Jurkat, Clone E6-1 (cell line): ENCODE measurements at regions not wholly inside any gene's neighbourhood (a gene's known extent, or its start where the extent isn't known, plus 50 kb on each side); places are given as distances from the start of the nearest gene placed in this dataset.

Experiments
- DNase-seq: peaks from one replicate; pipeline ENCODE4 v3.0.0-alpha.2; 2011; ENCODE audit warnings: low read depth, low spot score
- H3K4me3 ChIP-seq: 2 replicates; pipeline ENCODE4 v1.5.1; 2011; ENCODE audit warnings: mild to moderate bottlenecking, low read length, control low read depth, moderate library complexity

DNA sequence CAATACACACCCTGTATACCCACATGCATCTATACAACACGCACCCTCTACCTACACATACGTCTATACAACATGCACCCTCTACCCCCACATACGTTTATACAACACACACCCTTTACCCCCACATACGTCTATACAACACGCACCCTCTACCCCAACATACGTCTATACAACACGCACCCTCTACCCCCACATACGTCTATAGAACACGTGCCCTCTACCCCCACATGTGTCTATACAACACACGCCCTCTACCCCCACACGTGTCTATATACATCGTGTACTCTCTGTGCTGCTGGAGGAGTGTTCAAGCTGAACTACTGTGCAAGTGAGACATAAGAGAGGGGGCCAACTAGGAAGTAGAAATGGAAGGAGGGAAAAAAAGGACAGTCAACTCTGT, 621.7 kb upstream of the HS6ST1 start:
- no peak overlapping the region for H3K4me3 ChIP-seq
- DNase-seq: no peak

DNA sequence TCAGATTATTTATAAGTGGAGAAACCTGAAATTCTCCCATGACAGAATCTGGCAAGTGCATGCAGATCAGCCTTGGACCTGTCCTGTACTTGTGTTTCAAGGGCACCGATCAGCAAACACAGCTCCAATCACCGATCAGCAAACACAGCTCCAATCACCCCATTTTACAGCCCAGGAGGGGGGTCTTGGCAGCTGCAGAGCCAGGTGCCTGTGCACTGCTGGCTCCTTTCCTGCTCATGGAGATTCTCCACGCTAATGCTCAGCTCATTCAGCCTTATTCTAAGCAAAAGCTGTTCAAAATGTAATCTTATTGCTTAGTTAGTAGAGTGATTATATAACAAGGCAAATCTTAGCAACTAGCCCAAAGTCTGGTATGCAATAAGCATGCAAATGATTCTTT, 623.1 kb upstream of the HS6ST1 start:
- H3K4me3 ChIP-seq: no peak overlapping the region
- DNase-seq: no peak

DNA sequence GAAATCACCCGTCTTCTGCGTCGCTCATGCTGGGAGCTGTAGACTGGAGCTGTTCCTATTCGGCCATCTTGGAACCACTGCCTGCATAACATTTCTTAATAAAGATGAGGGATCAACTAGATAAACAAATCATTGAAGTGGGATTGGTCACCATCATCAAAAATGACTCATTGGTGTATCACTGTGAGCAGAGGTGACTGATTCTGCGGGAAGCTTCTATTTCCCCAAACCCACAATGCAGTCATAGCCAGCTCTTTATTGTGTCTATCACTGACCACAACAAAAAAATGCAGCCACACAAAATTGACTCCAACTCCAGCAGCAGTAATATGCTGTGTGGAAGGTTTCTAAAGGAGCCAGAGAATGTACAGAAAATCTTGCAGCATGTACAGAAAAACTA, 630.7 kb upstream of the HS6ST1 start:
- no peak for DNase-seq
- H3K4me3 ChIP-seq: no peak overlapping the region

DNA sequence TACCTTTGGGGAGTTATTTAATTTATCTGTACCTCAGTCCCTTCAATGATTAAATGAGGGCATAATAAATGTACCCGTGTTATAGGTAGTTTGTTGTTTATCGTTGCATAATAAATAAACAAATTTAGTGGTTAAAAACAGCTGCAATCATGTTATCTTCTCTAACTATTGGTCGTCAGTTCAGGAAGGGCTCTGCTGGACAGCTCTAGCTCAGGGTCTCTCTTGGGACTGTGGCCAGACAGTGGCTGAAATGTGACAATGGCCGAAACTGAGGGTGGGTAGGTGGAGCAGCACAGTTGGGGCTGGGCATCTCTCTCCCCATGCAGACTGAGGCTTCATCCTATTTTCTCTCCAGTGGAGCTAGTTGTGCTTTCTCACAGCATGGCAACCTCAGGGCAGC, 632.1 kb upstream of the HS6ST1 start:
- no peak overlapping the region for H3K4me3 ChIP-seq
- no peak for DNase-seq

DNA sequence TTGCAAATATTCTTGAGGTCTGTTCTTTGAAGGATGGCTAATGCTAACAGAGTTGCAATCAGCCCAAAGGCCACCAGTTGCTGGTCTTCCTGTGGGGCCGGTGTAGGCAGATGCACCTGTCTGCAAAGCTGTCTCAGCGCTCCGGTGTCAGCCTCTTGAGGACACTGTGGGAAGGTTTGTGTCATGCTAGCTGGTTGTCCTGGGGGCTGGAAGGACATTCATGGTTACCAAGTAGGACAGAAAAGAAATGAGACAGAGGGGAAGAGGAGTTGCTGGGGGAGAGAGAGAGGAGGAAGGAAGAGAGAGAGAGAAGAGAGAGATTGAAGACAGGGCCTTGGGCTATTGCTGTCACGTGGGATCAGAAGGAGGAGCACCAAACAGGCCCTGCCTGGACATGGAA, 639.6 kb upstream of the HS6ST1 start:
- no peak for DNase-seq
- H3K4me3 ChIP-seq: no peak overlapping the region

DNA sequence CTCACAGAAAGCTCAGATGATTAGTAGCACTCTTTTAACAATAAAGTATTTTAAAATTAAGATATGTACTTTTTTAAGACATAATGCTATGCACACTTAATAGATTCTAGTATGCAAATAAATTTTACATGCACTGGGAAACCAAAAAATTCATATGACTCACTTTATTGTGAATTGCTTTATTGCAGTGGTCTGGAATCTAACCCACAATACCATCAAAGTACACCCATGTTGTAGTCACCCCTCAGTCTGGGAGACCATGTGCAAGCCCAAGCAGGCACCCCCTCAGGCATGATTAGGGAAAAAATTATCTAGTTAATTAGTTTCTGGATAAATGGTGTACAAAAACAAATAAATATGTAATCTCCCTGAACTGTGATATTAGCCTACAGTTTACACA, 649.0 kb upstream of the HS6ST1 start:
- no peak overlapping the region for H3K4me3 ChIP-seq
- DNase-seq: no peak

DNA sequence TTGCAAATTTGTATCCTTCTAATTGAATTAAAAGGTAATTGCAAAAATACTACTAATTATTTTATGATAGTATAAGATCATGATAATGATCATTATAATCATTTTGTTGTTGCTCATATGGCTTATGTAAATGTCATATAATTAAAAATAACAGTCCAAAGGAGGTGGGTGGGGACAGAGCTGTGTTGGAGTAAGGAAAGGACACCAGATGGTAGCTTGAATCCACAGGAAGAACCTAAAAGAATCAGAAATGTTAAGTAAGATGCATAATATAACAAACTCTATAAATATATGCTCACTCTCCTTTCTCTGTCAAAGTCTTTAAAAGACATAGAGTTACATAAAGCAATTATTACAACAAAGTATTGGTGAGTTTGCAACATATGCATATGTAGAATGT, 650.7 kb upstream of the HS6ST1 start:
- H3K4me3 ChIP-seq: no peak overlapping the region
- DNase-seq: no peak

DNA sequence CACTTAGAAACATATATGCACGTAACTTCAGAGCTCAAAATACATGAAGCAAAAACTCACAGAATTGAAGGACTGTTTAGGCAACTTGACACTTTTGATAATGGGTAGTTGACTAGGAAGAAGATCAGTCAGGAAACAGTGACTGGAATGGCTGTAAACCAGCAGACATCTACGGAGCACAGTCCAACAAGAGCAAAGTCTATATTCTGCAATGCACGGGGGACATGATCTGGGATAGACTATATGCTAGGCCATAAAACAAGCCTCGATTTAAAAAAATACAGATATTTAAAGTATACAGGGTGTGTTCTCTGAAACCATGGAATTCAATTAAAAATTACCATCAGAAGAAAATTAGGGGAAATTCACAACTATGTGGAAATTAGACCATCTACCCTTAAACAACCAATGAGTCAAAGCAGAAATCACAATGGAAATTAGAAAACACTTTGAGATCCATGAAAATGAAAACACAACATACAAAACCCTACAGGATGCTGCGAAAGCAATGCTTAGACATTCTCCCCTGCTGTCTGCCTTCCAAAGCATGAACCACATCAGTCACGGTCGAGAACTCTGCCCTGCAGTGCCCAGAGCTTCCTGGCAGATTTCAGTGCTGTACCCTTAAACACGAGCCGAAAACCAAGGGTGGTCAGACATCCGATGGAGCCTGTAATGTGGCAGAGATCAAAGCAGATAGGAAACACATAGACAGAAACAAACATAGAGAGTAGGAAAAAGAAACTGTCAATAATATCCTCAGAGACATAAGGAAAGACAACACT, 651.9 kb upstream of the HS6ST1 start:
- DNase-seq: peak; percentile 58
- H3K4me3 ChIP-seq: no peak overlapping the region

DNA sequence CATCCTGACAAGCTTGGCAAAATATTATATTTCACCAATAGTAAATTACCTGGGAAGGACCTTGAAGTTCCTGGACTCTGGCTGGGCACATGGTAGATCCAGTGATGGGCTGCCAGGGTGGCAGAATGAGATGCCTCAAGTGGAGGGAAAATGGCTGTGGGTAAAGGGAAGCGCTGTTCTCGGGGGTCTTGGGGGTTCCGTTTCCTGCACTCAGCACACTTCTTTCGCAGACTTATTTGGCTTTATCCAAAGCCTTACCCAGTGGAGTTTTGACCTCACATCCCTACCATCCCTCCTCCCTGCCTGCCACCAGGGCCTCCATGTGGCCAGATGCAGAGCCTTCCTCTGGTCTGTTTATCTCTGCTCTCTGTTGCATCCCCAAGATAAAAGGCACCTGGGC, 654.9 kb upstream of the HS6ST1 start:
- no peak for DNase-seq
- H3K4me3 ChIP-seq: no peak overlapping the region

DNA sequence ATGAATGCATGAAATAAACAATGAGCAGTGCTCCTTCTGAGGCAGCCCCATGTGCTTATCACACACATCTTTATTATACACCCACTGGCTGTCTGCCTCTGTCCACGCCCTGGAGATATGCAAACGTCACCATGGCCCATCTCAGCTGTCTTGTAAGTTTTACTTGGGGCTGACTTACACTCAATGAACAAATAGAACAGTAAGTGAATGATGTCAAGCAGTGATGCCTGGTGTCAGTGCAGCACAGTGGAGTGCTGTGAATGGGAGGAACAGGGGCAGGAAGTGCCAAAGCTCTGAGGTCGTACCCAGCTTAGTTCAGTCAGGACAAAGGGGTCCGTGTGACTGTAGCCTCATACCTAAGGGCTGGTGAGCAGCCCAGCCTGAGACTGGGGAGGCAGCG, 659.5 kb upstream of the HS6ST1 start:
- no peak overlapping the region for H3K4me3 ChIP-seq
- no peak for DNase-seq

DNA sequence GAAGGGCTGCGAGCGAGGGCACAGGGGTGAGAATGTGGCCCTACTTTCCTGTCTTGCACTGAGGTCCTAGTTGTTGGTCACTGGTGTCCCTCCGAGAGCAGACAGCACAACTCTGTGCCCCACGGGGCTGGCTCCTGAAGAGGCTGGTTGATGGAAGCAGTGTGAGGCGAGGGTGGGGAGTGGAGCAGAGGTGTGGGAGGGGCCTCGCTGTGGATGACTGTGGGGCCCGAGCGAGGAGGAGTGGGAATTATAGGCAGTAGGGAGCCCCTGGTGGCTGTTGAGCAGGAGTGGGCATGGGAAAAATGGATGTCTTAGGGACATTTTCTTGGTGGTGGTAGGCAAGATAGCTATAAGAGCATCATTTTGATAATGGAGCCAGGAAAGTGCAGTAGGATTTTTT, 660.5 kb upstream of the HS6ST1 start:
- DNase-seq: no peak
- H3K4me3 ChIP-seq: no peak overlapping the region

DNA sequence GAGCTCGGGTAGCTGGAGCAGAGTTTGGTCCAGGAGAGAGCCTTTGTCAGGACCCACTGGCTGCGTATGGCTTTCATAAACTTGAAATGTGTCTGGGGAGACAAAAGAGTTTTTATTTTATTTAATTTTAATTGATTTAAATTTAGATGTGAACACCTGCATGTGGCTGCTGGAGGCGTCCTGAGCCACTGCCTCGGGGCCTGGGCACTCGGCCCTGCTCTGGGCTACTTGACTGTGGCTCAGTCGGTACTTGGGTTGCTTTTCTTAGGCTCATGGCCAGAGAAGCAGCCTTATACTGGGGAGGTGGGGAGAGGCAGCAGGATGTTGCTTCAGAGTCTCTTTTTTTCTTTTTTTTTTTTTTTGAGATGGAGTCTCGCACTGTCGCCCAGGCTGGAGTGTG, 661.8 kb upstream of the HS6ST1 start:
- H3K4me3 ChIP-seq: no peak overlapping the region
- DNase-seq: no peak

DNA sequence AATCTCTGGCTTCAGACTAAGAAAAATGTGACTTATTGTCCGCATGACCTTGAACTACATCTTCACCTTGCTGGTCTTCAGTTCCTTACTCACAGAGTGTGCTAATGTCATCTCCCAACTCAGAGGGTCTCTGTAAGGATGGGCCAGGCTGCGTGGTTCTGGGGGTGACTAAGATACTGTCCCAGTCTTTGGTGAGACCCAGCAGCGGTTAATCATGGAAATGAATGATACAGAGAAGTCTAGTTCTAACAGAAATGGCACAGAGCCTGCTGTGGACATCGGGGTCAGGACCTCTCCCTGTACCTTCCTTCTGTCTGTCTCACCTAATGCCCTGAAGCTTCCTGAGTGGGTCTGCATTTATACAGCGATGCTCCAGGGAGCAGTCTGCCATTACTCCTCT, 662.7 kb upstream of the HS6ST1 start:
- no peak for DNase-seq
- no peak overlapping the region for H3K4me3 ChIP-seq

DNA sequence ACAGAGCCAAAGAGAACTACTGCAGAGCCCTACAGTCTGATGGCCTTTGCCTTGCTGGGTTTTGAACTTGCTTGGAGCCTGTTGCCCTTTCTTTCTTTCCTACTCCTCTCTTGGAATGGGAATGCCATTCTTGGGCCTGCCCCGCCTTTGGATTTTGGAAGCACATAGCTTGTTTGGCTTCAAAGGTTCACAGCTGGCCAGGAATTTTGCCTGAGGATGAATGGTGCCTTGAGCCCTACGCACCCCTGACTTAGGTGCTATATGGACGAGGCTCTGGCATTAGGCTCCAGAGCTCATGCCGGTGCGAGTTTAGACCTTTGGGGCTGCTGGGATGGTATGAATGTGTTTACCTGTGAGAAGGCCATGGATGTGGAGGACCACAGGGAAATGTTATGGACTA, 663.3 kb upstream of the HS6ST1 start:
- DNase-seq: no peak
- no peak overlapping the region for H3K4me3 ChIP-seq

DNA sequence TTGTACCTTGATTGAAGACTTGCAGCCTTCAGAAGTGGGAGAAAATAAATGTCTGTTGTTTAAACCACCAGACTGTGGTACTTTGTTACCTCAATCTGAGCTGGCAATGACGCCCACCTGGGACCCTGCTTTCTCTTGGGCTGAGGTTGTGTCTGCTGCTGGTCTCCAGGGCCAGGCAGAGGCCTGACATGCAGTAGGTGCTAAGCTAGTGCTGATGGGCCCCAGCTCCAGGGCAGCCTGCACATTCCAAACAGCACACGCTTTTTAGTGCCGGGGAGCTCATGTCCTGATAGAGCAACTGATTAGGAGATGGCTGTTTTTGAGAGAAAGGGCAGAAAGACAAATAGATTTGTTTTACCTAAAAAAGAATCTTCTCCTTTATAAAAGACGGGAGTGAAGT, 664.0 kb upstream of the HS6ST1 start:
- no peak overlapping the region for H3K4me3 ChIP-seq
- DNase-seq: no peak

DNA sequence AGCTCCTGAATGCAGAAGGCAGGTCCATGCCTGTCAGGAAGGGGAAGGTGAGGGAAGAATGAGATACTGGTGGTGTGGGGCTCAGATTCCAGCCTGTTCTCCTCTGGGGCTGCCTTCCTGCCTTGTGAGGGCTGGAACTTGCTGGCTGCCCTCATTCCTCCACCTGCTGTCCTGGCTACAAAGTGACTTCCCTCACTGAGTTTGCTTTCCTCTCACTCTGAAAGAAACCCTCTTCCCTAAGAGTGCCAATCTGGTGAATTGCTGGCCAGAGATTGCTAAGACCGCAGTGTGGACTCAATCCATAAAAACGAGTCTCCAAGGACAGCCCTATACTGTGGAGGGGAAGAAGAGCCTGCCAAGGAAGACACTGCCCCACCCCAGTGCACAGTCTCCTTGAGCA, 664.4 kb upstream of the HS6ST1 start:
- no peak for DNase-seq
- no peak overlapping the region for H3K4me3 ChIP-seq

DNA sequence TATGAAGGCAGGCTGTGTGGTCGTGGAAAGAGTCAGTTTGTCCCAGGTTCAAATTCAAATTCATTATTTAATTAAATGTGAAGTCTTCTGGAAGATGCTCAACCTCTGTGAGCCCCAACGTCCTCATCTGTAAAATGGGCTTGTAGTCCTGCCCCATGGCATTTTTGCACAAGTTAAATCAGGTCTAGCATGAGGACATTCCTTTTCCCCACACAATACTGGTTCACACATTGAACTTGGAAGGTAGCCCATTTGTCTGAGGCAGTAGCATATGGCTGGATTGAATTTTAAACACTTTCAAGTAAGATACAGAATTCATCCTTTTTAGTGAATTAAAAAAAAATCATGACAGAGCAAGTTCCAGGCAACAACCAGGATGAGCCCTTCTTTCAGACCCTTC, 665.4 kb upstream of the HS6ST1 start:
- no peak for DNase-seq
- H3K4me3 ChIP-seq: no peak overlapping the region

DNA sequence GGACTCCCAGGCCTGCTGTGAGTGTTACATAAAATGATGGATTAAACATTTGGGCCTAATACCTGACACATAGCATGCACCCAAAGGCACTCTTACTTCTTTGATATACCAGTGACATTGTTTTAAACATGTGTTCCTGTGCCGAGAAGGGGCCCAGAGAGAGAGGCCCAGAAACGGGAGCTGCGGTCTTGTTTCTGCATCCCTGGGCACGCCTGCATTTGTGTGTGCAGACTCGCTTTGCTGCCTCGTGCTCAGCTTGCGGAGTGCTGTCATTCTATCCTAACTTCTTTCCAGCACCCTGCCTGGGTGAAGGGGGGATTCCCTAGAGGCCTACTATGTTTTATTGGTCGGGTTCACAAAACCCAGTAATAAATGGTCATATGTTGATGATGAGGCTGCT, 666.2 kb upstream of the HS6ST1 start:
- no peak overlapping the region for H3K4me3 ChIP-seq
- DNase-seq: no peak

DNA sequence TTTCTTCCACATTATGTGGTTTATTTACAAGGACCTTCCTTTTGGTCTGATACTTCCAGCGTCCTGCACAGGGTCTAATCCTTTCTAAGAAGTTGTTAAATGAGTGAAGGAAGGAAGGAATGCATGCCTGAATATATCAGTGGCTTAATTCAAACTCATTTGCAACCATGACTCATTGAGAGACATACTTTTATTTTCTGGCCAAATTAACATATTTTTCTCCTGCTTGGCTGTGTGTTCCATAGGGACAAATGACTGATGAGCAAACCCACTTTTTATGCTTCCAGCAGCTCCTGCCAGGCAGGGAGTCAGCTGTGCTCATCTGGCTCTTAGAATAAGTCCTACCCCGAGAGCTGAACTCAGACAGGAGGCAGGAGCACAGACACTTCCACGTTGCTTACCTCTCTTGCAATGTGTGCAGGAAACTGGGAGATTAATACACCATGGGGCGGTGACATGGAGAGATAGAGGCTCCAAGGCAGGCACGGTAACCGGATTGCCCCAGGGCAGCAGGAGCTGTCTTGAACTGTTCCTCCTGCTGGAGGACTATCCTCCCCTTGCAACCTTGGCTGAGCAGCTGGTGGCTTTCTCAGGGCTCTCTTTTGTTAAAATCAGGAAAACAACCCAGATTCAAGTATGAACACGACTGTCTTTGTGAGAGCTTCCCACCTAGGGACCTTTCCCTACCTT, 667.5 kb upstream of the HS6ST1 start:
- no peak overlapping the region for H3K4me3 ChIP-seq
- DNase-seq: no peak

DNA sequence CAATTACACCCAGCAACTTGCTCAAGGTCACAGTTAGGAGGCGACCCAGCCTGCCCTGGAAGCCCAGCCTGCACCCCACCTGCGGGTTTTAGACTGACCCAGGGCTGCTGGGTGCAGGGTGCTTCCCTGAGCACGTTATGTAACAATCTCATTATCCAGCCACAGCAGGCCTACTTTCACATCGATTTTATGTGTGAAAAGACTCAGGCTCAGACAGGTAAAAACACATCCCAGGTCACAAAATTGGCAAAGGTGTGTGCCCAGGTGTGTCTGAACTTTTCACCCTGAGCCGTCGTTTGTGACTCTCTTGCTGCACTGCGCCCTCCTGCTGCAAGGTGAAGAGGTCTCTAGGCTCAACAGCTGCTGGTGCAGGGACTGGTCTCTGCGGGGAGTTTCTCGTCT, 668.2 kb upstream of the HS6ST1 start:
- no peak for DNase-seq
- H3K4me3 ChIP-seq: no peak overlapping the region

DNA sequence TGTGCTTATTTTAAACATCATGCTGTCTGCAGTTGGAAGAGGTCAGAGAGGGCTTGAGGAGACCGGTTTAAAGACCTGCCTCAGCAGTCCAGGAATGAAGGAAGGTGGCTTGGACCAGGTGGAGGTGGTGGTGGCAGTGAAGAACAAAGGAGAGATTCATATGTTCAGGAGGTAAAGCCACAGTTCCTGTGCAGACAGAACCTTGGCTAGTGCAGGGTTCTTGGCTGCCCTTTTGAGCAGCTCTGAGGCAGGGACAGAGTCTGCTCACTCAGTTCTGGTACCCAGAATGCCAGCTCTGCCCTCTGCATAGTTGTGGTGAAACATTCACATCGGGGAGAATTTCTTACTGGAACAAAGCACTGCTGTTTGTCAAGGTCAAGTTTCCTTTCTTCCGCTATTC, 669.7 kb upstream of the HS6ST1 start:
- no peak for DNase-seq
- H3K4me3 ChIP-seq: no peak overlapping the region
